Endothelial cell of umbilical vein (primary cell): ENCODE measurements at regions not wholly inside any gene's neighbourhood (a gene's known extent, or its start where the extent isn't known, plus 50 kb on each side); places are given as distances from the start of the nearest gene placed in this dataset.

Experiments
- BruUV-seq: library from RNA; stranded (reverse); fragments of 400-500 nt; replicated peaks from 2 replicates; lab custom pipeline; 2021; lab: Mats Ljungman, UMichigan
- CTCF ChIA-PET: fragments of 300-600, 350-600 bp; sonication (Branson Sonifier 250); formaldehyde crosslinking; loops from one replicate; lab custom pipeline; 2021; ENCODE audit warnings: antibody characterized with exemption, inconsistent platforms; lab: Charles Lee
- POLR2A ChIA-PET: fragments of 300-600, 350-600 bp; sonication (Branson Sonifier 250); formaldehyde crosslinking; loops from one replicate; lab custom pipeline; 2021; ENCODE audit warnings: antibody characterized with exemption, inconsistent platforms; lab: Charles Lee
- DNase-seq: peaks from one replicate; pipeline ENCODE4 v3.0.0-alpha.2; 2011; ENCODE audit warnings: low read depth, low spot score
- FAIRE-seq: peaks from 2 replicates; lab custom pipeline; 2011; peaks lifted over from hg19 to GRCh38; lab: Jason Lieb, UNC
- H2AFZ ChIP-seq: 2 replicates; pipeline ENCODE4 v1.6.0; 2012; ENCODE audit warnings: low read depth, low read length, control low read depth, inconsistent platforms
- H3K27ac ChIP-seq: 2 replicates; pipeline ENCODE4 v1.5.1; 2011; ENCODE audit warnings: low read depth, mild to moderate bottlenecking, control low read depth, low read length, moderate library complexity; ENCODE audit not compliant: insufficient read depth
- H3K27me3 ChIP-seq, 2 experiments: 2 replicates each; pipeline versions ENCODE4 v1.6.0 to v1.6.1; 2011; ENCODE audit warnings: low read length in 2 of 2, mixed read lengths in 1 of 2; ENCODE audit not compliant: control insufficient read depth in 2 of 2, insufficient read depth in 2 of 2
- H3K36me3 ChIP-seq, 2 experiments: 2 replicates in 1 of 2; 3 replicates in 1 of 2; pipeline ENCODE4 v1.5.1; 2011; ENCODE audit warnings: low read length in 2 of 2, mild to moderate bottlenecking in 1 of 2, moderate library complexity in 1 of 2; ENCODE audit not compliant: control insufficient read depth in 2 of 2, insufficient read depth in 2 of 2; ENCODE audit errors: extremely low read depth in 1 of 2
- H3K4me1 ChIP-seq: 3 replicates; pipeline ENCODE4 v1.5.1; 2011; ENCODE audit warnings: mild to moderate bottlenecking, low read length; ENCODE audit not compliant: control insufficient read depth, insufficient read depth; ENCODE audit errors: extremely low read depth
- H3K4me2 ChIP-seq: 2 replicates; pipeline ENCODE4 v1.6.1; 2011; ENCODE audit warnings: low read length, control low read depth, mixed read lengths; ENCODE audit not compliant: insufficient read depth
- H3K4me3 ChIP-seq, 3 experiments: fragments of 200-600 bp in 1 of 3; sonication (generic), shearing (Covaris generic) in 1 of 3; replicated peaks in 1 of 3; 2 replicates each; pipeline ENCODE4 v1.5.1; 2011 to 2016; ENCODE audit warnings: control low read depth in 3 of 3, low read length in 3 of 3, mild to moderate bottlenecking in 2 of 3, inconsistent platforms in 1 of 3, low read depth in 1 of 3, moderate library complexity in 1 of 3; ENCODE audit not compliant: insufficient read depth in 1 of 3
- H3K79me2 ChIP-seq: 2 replicates; pipeline ENCODE4 v1.6.0; 2012; ENCODE audit warnings: low read length, inconsistent platforms; ENCODE audit not compliant: control insufficient read depth, insufficient read depth
- H3K9ac ChIP-seq: replicated peaks from 2 replicates; pipeline ENCODE3; 2011; ENCODE audit warnings: low read length, control low read depth; ENCODE audit not compliant: insufficient read depth; ENCODE audit errors: extremely low read depth
- H3K9me1 ChIP-seq: replicated peaks from 3 replicates; pipeline ENCODE4 v1.6.0; 2011; ENCODE audit warnings: mild to moderate bottlenecking, low read length; ENCODE audit not compliant: control insufficient read depth, insufficient read depth; ENCODE audit errors: extremely low read depth
- H3K9me3 ChIP-seq: replicated peaks from 2 replicates; pipeline ENCODE4 v1.5.1; 2012; ENCODE audit warnings: low read length, inconsistent platforms; ENCODE audit not compliant: control insufficient read depth, insufficient read depth
- H4K20me1 ChIP-seq: replicated peaks from 2 replicates; pipeline ENCODE3; 2011; ENCODE audit warnings: mild to moderate bottlenecking, low read length; ENCODE audit not compliant: control insufficient read depth, insufficient read depth; ENCODE audit errors: extremely low read depth
- EZH2 ChIP-seq: IDR thresholded peaks from 2 replicates; pipeline ENCODE4 v1.6.1; 2012; ENCODE audit warnings: borderline replicate concordance, low read depth, mild to moderate bottlenecking, moderate library complexity, low read length, inconsistent platforms; ENCODE audit not compliant: severe bottlenecking
- FOS ChIP-seq: IDR thresholded peaks from 2 replicates; pipeline ENCODE4 v1.6.1; 2011; ENCODE audit warnings: mild to moderate bottlenecking, low read length, moderate library complexity, borderline replicate concordance; ENCODE audit not compliant: insufficient read depth
- GATA2 ChIP-seq: IDR thresholded peaks from 2 replicates; pipeline ENCODE4 v1.7.0; 2011; ENCODE audit warnings: low read depth, mild to moderate bottlenecking, moderate library complexity, mixed read lengths, low read length; ENCODE audit not compliant: insufficient read length, insufficient read depth
- JUN ChIP-seq: IDR thresholded peaks from 2 replicates; pipeline ENCODE4 v1.6.1; 2011; ENCODE audit warnings: borderline replicate concordance, low read depth; ENCODE audit not compliant: insufficient read length, insufficient read depth
- MYC ChIP-seq: IDR thresholded peaks from one replicate; pipeline ENCODE4 v1.6.1; 2011; ENCODE audit warnings: mild to moderate bottlenecking, low read depth, low read length
- POLR2A ChIP-seq: IDR thresholded peaks from 2 replicates; pipeline ENCODE4 v1.6.1; 2012; ENCODE audit warnings: low read depth, mild to moderate bottlenecking, control low read depth, low read length
- POLR2AphosphoS5 ChIP-seq: IDR thresholded peaks from 2 replicates; pipeline ENCODE4 v1.6.1; 2012; ENCODE audit warnings: low read depth, mild to moderate bottlenecking, control low read depth, low read length, moderate library complexity; ENCODE audit not compliant: insufficient read depth
- dilution Hi-C: fragments of 300-500 bp; cut with MboI; formaldehyde crosslinking; loops from one replicate; pipeline ENCODE4 v1.15.0; 2019; ENCODE audit warnings: low sequenced_read_pairs; ENCODE audit not compliant: extremely low pct_ligation_motif_present
- intact Hi-C: fragments of 100-400 bp; cut with micrococcal nuclease; formaldehyde crosslinking; loops from one replicate; pipeline ENCODE4 v1.10.0; 2022
- TF ChIP-seq, protein P1 (sequence below), 2 donors: IDR thresholded peaks; 1 replicate in 1 of 2; 2 replicates in 1 of 2; pipeline ENCODE4 v1.5.1; 2011; ENCODE audit warnings: low read length in 2 of 2, mild to moderate bottlenecking in 2 of 2, moderate library complexity in 2 of 2, control low read depth in 1 of 2, inconsistent platforms in 1 of 2, low read depth in 1 of 2; ENCODE audit not compliant: insufficient read depth in 1 of 2; ENCODE audit errors: extremely low read depth in 1 of 2
- TF ChIP-seq, protein P2 (sequence below): IDR thresholded peaks from 2 replicates; pipeline ENCODE4 v1.6.1; 2011; ENCODE audit not compliant: insufficient read depth, insufficient read length

DNA sequence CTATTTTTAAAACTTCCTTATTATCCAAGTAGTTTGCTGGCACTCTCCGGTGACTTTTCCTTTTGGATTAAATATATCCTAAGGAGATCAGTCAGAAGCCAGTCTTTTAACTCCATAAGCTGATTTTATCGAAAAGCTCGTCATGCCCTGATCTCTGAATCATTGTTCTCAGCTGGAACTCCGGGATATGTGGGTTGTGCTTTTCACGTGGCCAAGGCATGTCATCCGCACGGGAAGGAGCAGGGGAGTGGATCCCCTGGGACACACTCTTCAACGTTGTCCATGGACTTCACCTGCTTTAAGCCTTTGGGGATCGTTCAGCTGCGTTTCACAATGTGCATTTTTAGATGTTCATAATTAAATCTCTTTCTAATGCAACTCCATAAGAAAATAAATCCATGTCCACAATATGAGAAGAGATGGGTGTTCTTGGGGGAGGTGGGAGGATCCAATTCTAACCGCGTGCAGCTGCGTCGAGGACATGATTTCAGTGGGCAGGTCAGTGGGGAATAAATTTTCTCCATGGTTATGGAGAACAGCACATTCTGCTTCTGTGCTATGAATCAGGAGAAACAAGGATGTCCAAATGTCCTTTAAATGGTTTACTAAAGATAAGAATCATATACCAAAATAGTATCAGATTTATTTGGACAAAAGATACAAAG, 229.5 kb upstream of the ADARB2 start:
- Histone ChIP-seq H3K4me2 (no peak overlapping the region), H3K36me3 (no peaks in the 10 kb centered on the region), H3K4me3 (no peak overlapping the region), H2AFZ (no peak overlapping the region), H3K9ac (no peak overlapping the region), H3K4me1 (no peaks in the 10 kb centered on the region), H3K9me3 (peaks cover 2% of the 10 kb centered on the region), H3K27me3 (no peaks in the 10 kb centered on the region), H3K27ac (no peak overlapping the region), H4K20me1 (no peaks in the 10 kb centered on the region), H3K79me2 (no peaks in the 10 kb centered on the region), H3K9me1 (no peaks in the 10 kb centered on the region)
- TF ChIP-seq GATA2 (no peak), JUN (no peak)
- TF ChIP-seq, protein P1, sequence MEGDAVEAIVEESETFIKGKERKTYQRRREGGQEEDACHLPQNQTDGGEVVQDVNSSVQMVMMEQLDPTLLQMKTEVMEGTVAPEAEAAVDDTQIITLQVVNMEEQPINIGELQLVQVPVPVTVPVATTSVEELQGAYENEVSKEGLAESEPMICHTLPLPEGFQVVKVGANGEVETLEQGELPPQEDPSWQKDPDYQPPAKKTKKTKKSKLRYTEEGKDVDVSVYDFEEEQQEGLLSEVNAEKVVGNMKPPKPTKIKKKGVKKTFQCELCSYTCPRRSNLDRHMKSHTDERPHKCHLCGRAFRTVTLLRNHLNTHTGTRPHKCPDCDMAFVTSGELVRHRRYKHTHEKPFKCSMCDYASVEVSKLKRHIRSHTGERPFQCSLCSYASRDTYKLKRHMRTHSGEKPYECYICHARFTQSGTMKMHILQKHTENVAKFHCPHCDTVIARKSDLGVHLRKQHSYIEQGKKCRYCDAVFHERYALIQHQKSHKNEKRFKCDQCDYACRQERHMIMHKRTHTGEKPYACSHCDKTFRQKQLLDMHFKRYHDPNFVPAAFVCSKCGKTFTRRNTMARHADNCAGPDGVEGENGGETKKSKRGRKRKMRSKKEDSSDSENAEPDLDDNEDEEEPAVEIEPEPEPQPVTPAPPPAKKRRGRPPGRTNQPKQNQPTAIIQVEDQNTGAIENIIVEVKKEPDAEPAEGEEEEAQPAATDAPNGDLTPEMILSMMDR (IDR thresholded peaks at IDR 0.05; ENCODE audit: extremely low read depth in 1 of 2, insufficient read depth in 1 of 2, low read depth in 1 of 2, low read length in 2 of 2), result no peak
- dilution Hi-C loops, result no loop called here
- intact Hi-C loops, result no loop called here
- BruUV-seq, result no TSS peak
- ChIA-PET CTCF (no interaction called here), POLR2A (no interaction called here)
- no peak for DNase-seq
- no peak for FAIRE-seq

DNA sequence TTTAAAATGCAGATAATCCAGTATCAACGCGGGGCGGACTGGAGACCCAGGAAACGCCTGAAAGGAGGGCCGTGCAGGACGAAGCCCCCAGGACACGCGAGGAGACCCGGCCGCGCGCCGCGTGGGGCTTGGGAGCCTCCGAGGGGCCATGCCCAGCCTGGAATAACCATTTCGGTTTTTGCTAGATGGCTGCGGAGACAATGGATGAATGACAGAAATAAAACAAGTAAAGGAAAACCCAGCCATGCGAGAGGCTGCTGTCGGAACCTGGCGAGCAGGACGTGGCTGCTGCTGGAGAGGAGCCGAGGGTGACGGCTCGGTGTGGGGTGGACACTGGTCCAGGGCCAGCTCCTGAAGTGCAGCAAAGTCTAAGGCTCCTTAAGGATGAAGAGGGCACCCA, 227.2 kb upstream of the ADARB2 start:
- dilution Hi-C loops (no loop called here), intact Hi-C loops (no loop called here)
- no peak overlapping the region for H3K27ac ChIP-seq
- FAIRE-seq, result no peak
- H3K9ac ChIP-seq, result no peak overlapping the region
- H3K79me2 ChIP-seq, result no peaks in the 10 kb centered on the region
- H3K9me3 ChIP-seq, result peaks cover 9% of the 10 kb centered on the region
- H2AFZ ChIP-seq, result no peak overlapping the region
- no peaks in the 10 kb centered on the region for H3K36me3 ChIP-seq
- DNase-seq, result no peak
- no peak overlapping the region for H3K4me2 ChIP-seq
- CTCF ChIA-PET, result no interaction called here
- POLR2A ChIA-PET, result no interaction called here
- BruUV-seq, result no TSS peak
- TF ChIP-seq, protein P1 (IDR thresholded peaks at IDR 0.05; ENCODE audit: extremely low read depth in 1 of 2, insufficient read depth in 1 of 2, low read depth in 1 of 2, low read length in 2 of 2), result no peak
- no peak for TF ChIP-seq POLR2AphosphoS5
- TF ChIP-seq JUN, result no peak
- no peak for TF ChIP-seq FOS
- TF ChIP-seq MYC, result no peak
- TF ChIP-seq, protein P2, sequence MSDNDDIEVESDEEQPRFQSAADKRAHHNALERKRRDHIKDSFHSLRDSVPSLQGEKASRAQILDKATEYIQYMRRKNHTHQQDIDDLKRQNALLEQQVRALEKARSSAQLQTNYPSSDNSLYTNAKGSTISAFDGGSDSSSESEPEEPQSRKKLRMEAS, result no peak
- no peak for TF ChIP-seq EZH2
- TF ChIP-seq GATA2, result no peak
- no peak for TF ChIP-seq POLR2A
- no peaks in the 10 kb centered on the region for H3K4me1 ChIP-seq
- H3K9me1 ChIP-seq, result no peaks in the 10 kb centered on the region
- no peaks in the 10 kb centered on the region for H3K27me3 ChIP-seq
- no peak overlapping the region for H3K4me3 ChIP-seq
- H4K20me1 ChIP-seq, result no peaks in the 10 kb centered on the region
